Activated CD4-positive, alpha-beta T cell treated with anti-CD3 and anti-CD28 coated beads for 36 hours (primary cell): ENCODE measurements at regions not wholly inside any gene's neighbourhood (a gene's known extent, or its start where the extent isn't known, plus 50 kb on each side); places are given as distances from the start of the nearest gene placed in this dataset.
"Not testable (repeated sequence)": the region's sequence is repeated elsewhere in the genome, so short reads cannot be mapped to it uniquely, and the experiment has no call there.

ENCODE experiments used
- ATAC-seq: fragments of 200-7000 bp; cut with Tn5 transposase; one replicate; pipeline ENCODE4 v1.10.0; 2021; ENCODE audit warnings: mild to moderate bottlenecking, moderate library complexity
- CTCF ChIA-PET: fragments of 350-600 bp; sonication (Branson Sonifier 250); formaldehyde crosslinking; loops from one replicate; lab custom pipeline; 2021; ENCODE audit warnings: antibody characterized with exemption; lab: Charles Lee
- POLR2A ChIA-PET: fragments of 350-600 bp; sonication (Branson Sonifier 250); formaldehyde crosslinking; loops from one replicate; lab custom pipeline; 2021; ENCODE audit warnings: antibody characterized with exemption, inconsistent platforms; lab: Charles Lee
- DNase-seq: peaks from one replicate; pipeline ENCODE4 v3.0.0-alpha.2; 2020
- H3K27ac Mint-ChIP-seq: one replicate; pipeline ENCODE4 v1.8.0; 2021; ENCODE audit warnings: mixed read lengths
- H3K27me3 Mint-ChIP-seq: one replicate; pipeline ENCODE4 v1.8.0; 2021; ENCODE audit warnings: mixed read lengths
- H3K36me3 Mint-ChIP-seq: one replicate; pipeline ENCODE4 v1.8.0; 2021; ENCODE audit warnings: low read depth, mixed read lengths
- H3K4me1 Mint-ChIP-seq: one replicate; pipeline ENCODE4 v1.8.0; 2021; ENCODE audit warnings: mixed read lengths
- H3K4me3 Mint-ChIP-seq: one replicate; pipeline ENCODE4 v1.8.0; 2021; ENCODE audit warnings: mild to moderate bottlenecking, moderate library complexity, mixed read lengths
- H3K9me3 Mint-ChIP-seq: one replicate; pipeline ENCODE4 v1.8.0; 2021; ENCODE audit warnings: low read depth, mixed read lengths
- intact Hi-C, 2 experiments: fragments of 100-400 bp; cut with DNase I in 1 of 2; cut with micrococcal nuclease in 1 of 2; formaldehyde crosslinking; loops; one replicate each; pipeline versions ENCODE4 v1.14.2 to v1.15.1; 2022 to 2024; cut with DNase I, micrococcal nuclease

DNA sequence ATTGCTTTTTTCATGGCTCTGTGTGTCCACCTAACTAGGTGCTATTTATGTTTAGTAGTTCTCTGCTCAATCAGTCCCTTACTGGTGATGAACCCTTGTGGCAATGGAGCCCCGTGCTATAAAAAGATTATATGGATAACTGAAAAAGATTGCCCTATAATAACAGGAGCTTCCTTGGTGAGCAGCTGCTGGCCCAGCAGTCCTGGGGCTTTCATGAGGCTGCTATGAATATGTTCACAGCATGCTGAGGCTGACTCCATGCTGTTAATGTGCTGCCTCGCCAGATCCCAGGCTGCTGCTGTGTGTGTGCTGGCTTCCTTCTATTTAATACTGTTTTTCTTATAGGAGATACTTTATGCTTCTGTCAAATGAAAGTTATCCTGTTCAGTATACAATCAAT is 357.5 kb downstream of the TAF11L14 start:
- no peak overlapping the region for H3K4me3 Mint-ChIP-seq
- H3K9me3 Mint-ChIP-seq: no peaks in the 10 kb centered on the region
- ChIA-PET CTCF (no interaction called here), POLR2A (no interaction called here)
- ATAC-seq (no peak), DNase-seq (no peak)
- no peaks in the 10 kb centered on the region for H3K36me3 Mint-ChIP-seq
- H3K27me3 Mint-ChIP-seq: no peaks in the 10 kb centered on the region
- H3K27ac Mint-ChIP-seq: no peak overlapping the region
- no peaks in the 10 kb centered on the region for H3K4me1 Mint-ChIP-seq
- intact Hi-C loops: no loop called here

- Mint-ChIP-seq H3K9me3 (no peaks in the 10 kb centered on the region), H3K4me1 (no peaks in the 10 kb centered on the region), H3K27ac (no peak overlapping the region), H3K4me3 (no peak overlapping the region), H3K36me3 (no peaks in the 10 kb centered on the region), H3K27me3 (no peaks in the 10 kb centered on the region)
- ChIA-PET POLR2A (no interaction called here), CTCF (no interaction called here)
- intact Hi-C loops: no loop called here
- DNase-seq (no peak), ATAC-seq (no peak)
Observed at GRCh38 chr5:17992291-17992690, 358.0 kb downstream of the TAF11L14 start.

DNA sequence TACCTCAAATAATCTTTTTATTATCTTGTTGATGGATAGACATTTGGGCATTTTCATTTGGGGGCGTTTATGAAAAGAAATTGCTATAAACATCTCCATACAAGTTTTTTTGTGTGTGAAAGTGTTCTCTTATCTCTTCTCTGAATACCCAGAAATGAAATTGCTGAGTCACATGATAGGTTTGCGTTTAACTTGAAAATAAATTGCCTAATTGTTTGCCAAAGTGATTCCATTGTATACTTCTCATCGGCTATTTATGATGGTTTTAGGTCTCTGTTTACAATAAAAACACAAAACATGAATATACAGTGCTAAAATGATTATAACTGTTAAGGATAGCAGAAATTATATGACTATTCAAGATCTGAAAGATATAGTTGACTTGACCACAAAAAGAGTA is 361.7 kb downstream of the TAF11L14 start:
- H3K9me3 Mint-ChIP-seq: peaks cover 5% of the 10 kb centered on the region
- CTCF ChIA-PET: no interaction called here
- no peaks in the 10 kb centered on the region for H3K27me3 Mint-ChIP-seq
- no peak for DNase-seq
- no peak overlapping the region for H3K4me3 Mint-ChIP-seq
- POLR2A ChIA-PET: no interaction called here
- no peaks in the 10 kb centered on the region for H3K4me1 Mint-ChIP-seq
- intact Hi-C loops: no loop called here
- H3K36me3 Mint-ChIP-seq: no peaks in the 10 kb centered on the region
- H3K27ac Mint-ChIP-seq: no peak overlapping the region
- no peak for ATAC-seq

DNA sequence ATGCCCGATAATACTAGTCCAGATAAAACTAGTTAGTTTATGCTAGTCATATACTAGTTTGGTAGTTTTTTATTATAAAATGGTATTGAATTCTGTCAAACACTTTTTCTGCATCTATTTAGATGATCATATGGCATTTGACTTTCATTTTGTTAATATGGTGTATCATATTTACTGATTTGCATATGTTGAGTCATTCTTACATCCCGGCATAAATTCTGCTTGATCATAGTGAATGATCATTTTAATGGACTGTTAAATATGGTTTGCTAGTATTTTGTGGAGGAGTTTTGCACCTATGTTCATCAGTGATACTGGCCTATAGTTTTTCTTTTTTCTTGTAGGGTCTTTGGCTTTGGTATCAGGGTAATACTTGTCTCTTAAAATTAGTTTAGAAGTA is 365.6 kb downstream of the TAF11L14 start:
- peaks cover 10% of the 10 kb centered on the region for H3K9me3 Mint-ChIP-seq
- intact Hi-C loops: no loop called here
- no peak for ATAC-seq
- no peaks in the 10 kb centered on the region for H3K27me3 Mint-ChIP-seq
- DNase-seq: no peak
- no peak overlapping the region for H3K4me3 Mint-ChIP-seq
- no peaks in the 10 kb centered on the region for H3K4me1 Mint-ChIP-seq
- ChIA-PET POLR2A (no interaction called here), CTCF (no interaction called here)
- no peak overlapping the region for H3K27ac Mint-ChIP-seq
- no peaks in the 10 kb centered on the region for H3K36me3 Mint-ChIP-seq

GRCh38 chr5:18000744-18001143 is 366.5 kb downstream of the TAF11L14 start:
- ATAC-seq (no peak), DNase-seq (no peak)
- peaks cover 16% of the 10 kb centered on the region for H3K9me3 Mint-ChIP-seq
- ChIA-PET POLR2A (no interaction called here), CTCF (interaction anchor here (0.8 kb wide), 1 partner anchor 148 kb away, joined by 3 read pairs; no protein-coding TSS in a partner anchor)
- no peak overlapping the region for H3K4me3 Mint-ChIP-seq
- no peaks in the 10 kb centered on the region for H3K36me3 Mint-ChIP-seq
- intact Hi-C loops: no loop called here
- H3K27me3 Mint-ChIP-seq: no peaks in the 10 kb centered on the region
- no peaks in the 10 kb centered on the region for H3K4me1 Mint-ChIP-seq
- no peak overlapping the region for H3K27ac Mint-ChIP-seq

GRCh38 chr5:18003312-18003711 is 369.1 kb downstream of the TAF11L14 start:
- Mint-ChIP-seq H3K9me3 (peaks cover 16% of the 10 kb centered on the region), H3K27ac (no peak overlapping the region), H3K27me3 (no peaks in the 10 kb centered on the region), H3K4me1 (no peaks in the 10 kb centered on the region), H3K4me3 (no peak overlapping the region), H3K36me3 (no peaks in the 10 kb centered on the region)
- ChIA-PET POLR2A (no interaction called here), CTCF (interaction anchor here (0.6 kb wide), 1 partner anchor 303 kb away, joined by 3 read pairs; no protein-coding TSS in a partner anchor)
- ATAC-seq (no peak), DNase-seq (no peak)
- intact Hi-C loops: no loop called here

DNA sequence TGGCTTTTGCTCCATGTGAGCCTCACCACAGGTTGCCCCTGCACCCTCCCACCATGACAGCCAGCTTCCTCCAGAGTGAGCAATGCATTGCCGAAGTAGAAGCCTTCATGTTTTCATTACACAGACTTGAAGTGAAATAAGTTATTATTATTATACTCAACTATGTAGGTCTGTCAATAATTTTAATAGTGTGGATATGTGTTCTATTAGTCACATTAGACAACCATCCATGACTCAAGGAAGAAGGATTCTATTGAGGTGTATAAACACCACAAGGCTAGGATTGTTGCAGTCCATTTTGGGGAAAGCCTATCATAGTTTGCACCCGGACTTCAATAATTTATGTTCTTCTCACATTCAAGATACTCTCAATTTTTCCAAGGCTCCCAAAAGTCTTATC is 369.5 kb downstream of the TAF11L14 start:
- Mint-ChIP-seq H3K9me3 (peaks cover 16% of the 10 kb centered on the region), H3K27ac (no peak overlapping the region), H3K27me3 (no peaks in the 10 kb centered on the region), H3K4me1 (no peaks in the 10 kb centered on the region), H3K4me3 (no peak overlapping the region), H3K36me3 (no peaks in the 10 kb centered on the region)
- ChIA-PET POLR2A (no interaction called here), CTCF (interaction anchor here (0.6 kb wide), 1 partner anchor 302 kb away, joined by 3 read pairs; no protein-coding TSS in a partner anchor)
- DNase-seq: no peak
- no peak for ATAC-seq
- intact Hi-C loops: no loop called here

GRCh38 chr5:18006235-18006634 is 372.0 kb downstream of the TAF11L14 start:
- H3K27me3 Mint-ChIP-seq, DNase-seq, H3K27ac Mint-ChIP-seq, H3K4me1 Mint-ChIP-seq, H3K36me3 Mint-ChIP-seq, CTCF ChIA-PET, H3K4me3 Mint-ChIP-seq, ATAC-seq, intact Hi-C loops, POLR2A ChIA-PET: not testable (repeated sequence)
- H3K9me3 Mint-ChIP-seq: peaks cover 13% of the 10 kb centered on the region

GRCh38 chr5:18008940-18009339 is 374.7 kb downstream of the TAF11L14 start:
- Mint-ChIP-seq H3K4me3 (no peak overlapping the region), H3K4me1 (no peaks in the 10 kb centered on the region), H3K9me3 (peaks cover 8% of the 10 kb centered on the region), H3K36me3 (no peaks in the 10 kb centered on the region), H3K27ac (no peak overlapping the region), H3K27me3 (no peaks in the 10 kb centered on the region)
- no peak for ATAC-seq
- CTCF ChIA-PET: no interaction called here
- DNase-seq: no peak
- intact Hi-C loops: no loop called here
- POLR2A ChIA-PET: no interaction called here

- no peaks in the 10 kb centered on the region for H3K27me3 Mint-ChIP-seq
- intact Hi-C loops: no loop called here
- CTCF ChIA-PET: no interaction called here
Observed at GRCh38 chr5:18010053-18010452, 375.8 kb downstream of the TAF11L14 start.

DNA sequence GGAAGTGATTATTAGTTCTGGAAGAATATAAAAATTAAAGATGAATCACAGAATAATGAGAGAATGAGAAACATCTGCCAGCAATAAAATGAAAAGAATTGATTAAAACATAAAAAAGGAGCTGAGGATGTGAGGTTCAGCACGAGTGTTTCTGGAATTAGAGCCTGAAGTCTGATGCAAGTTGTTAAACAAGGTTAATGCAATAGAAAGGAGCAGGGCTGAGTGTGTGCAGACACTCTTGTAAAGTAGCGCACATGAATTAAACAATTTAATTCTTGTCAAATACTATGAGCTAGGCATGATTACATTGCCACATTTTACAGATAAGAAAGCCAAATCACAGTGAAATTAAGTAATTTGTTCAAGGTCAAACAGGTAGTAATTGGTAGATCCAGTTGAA is 384.2 kb downstream of the TAF11L14 start:
- Mint-ChIP-seq H3K36me3 (no peaks in the 10 kb centered on the region), H3K27me3 (no peaks in the 10 kb centered on the region), H3K4me3 (no peak overlapping the region), H3K27ac (no peak overlapping the region), H3K9me3 (peaks cover 12% of the 10 kb centered on the region), H3K4me1 (no peaks in the 10 kb centered on the region)
- intact Hi-C loops: no loop called here
- no peak for DNase-seq
- POLR2A ChIA-PET: no interaction called here
- no peak for ATAC-seq
- CTCF ChIA-PET: no interaction called here

More at GRCh38 chr5:18010053-18010452, 375.8 kb downstream of the TAF11L14 start:
- H3K36me3 Mint-ChIP-seq: no peaks in the 10 kb centered on the region
- H3K4me3 Mint-ChIP-seq: no peak overlapping the region
- no peaks in the 10 kb centered on the region for H3K4me1 Mint-ChIP-seq
- ATAC-seq (no peak), DNase-seq (no peak)
- POLR2A ChIA-PET: no interaction called here
- peaks cover 6% of the 10 kb centered on the region for H3K9me3 Mint-ChIP-seq
- H3K27ac Mint-ChIP-seq: no peak overlapping the region

- no peak overlapping the region for H3K27ac Mint-ChIP-seq
- no peaks in the 10 kb centered on the region for H3K4me1 Mint-ChIP-seq
- ATAC-seq (no peak), DNase-seq (no peak)
- intact Hi-C loops: no loop called here
- ChIA-PET CTCF (no interaction called here), POLR2A (no interaction called here)
- H3K4me3 Mint-ChIP-seq: no peak overlapping the region
- peaks cover 7% of the 10 kb centered on the region for H3K9me3 Mint-ChIP-seq
- no peaks in the 10 kb centered on the region for H3K36me3 Mint-ChIP-seq
- H3K27me3 Mint-ChIP-seq: no peaks in the 10 kb centered on the region
Observed at GRCh38 chr5:18023275-18023674, 389.0 kb downstream of the TAF11L14 start.

DNA sequence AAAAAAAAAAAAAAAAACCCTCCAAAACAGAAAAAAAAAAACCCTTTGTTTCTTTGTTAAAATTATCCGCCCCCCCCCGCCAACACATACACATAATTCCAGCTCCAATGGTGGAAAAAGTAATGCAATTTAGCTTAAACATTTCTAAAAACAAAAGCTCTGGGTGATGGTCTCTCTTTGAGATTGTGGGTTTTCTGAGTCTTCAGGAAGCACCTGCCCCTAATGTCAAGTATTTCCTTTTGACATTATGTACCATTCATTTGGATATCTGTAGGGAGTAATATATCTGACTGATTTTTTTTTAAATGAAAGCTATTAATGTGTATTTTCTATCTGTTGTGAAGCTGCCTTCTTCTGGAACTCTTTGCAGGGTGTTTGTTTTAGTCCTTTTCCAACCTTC is 389.7 kb downstream of the TAF11L14 start:
- DNase-seq (no peak), ATAC-seq (no peak)
- Mint-ChIP-seq H3K27me3 (no peaks in the 10 kb centered on the region), H3K27ac (no peak overlapping the region), H3K4me1 (no peaks in the 10 kb centered on the region), H3K36me3 (no peaks in the 10 kb centered on the region), H3K9me3 (peaks cover 7% of the 10 kb centered on the region), H3K4me3 (no peak overlapping the region)
- ChIA-PET CTCF (no interaction called here), POLR2A (no interaction called here)
- intact Hi-C loops: no loop called here
